Mucosa of gallbladder (tissue), 1 donor: ENCODE measurements at regions not wholly inside any gene's neighbourhood (a gene's known extent, or its start where the extent isn't known, plus 50 kb on each side); places are given as distances from the start of the nearest gene placed in this dataset.

ENCODE experiments used
- DNase-seq: peaks from one replicate; pipeline ENCODE4 v3.0.0-alpha.2; 2020; ENCODE audit warnings: low spot score
- donor health status: DM: no; HTN: no; CAD: no.

GRCh38 chr11:134763030-134763388 is 351.0 kb upstream of the B3GAT1 start:
- DNase-seq: no peak

- DNase-seq: peak; percentile 16
Observed at GRCh38 chr11:134762248-134763029, 350.4 kb upstream of the B3GAT1 start.

- DNase-seq: peak; percentile 2
Observed at GRCh38 chr11:134761926-134762247, 349.8 kb upstream of the B3GAT1 start.

- peak; percentile 5 for DNase-seq
Observed at GRCh38 chr11:134761386-134761785, 349.3 kb upstream of the B3GAT1 start.

GRCh38 chr11:134760957-134761356 is 348.9 kb upstream of the B3GAT1 start:
- peak; percentile 7 for DNase-seq

- DNase-seq: no peak
Observed at GRCh38 chr11:134760299-134760698, 348.3 kb upstream of the B3GAT1 start.

- DNase-seq: peak; percentile 5
Observed at GRCh38 chr11:134759855-134760254, 347.8 kb upstream of the B3GAT1 start.

- DNase-seq: no peak
Observed at GRCh38 chr11:134759274-134759673, 347.2 kb upstream of the B3GAT1 start.

GRCh38 chr11:134758342-134758931 is 346.4 kb upstream of the B3GAT1 start:
- DNase-seq: peak; percentile 5

GRCh38 chr11:134757633-134758032 is 345.6 kb upstream of the B3GAT1 start:
- DNase-seq: no peak

- no peak for DNase-seq
Observed at GRCh38 chr11:134756811-134757540, 344.9 kb upstream of the B3GAT1 start.

- no peak for DNase-seq
Observed at GRCh38 chr11:134755535-134755934, 343.5 kb upstream of the B3GAT1 start.

- DNase-seq: no peak
Observed at GRCh38 chr11:134754521-134755198, 342.6 kb upstream of the B3GAT1 start.

GRCh38 chr11:134753771-134754520 is 341.9 kb upstream of the B3GAT1 start:
- no peak for DNase-seq

- DNase-seq: peak; percentile 4
Observed at GRCh38 chr11:134752964-134753770, 341.1 kb upstream of the B3GAT1 start.

GRCh38 chr11:134752526-134752925 is 340.5 kb upstream of the B3GAT1 start:
- DNase-seq: peak; percentile 4

GRCh38 chr11:134751766-134752165 is 339.7 kb upstream of the B3GAT1 start:
- DNase-seq: peak; percentile 9

GRCh38 chr11:134751031-134751585 is 339.1 kb upstream of the B3GAT1 start:
- DNase-seq: peak; percentile 3

- peak; percentile 3 for DNase-seq
Observed at GRCh38 chr11:134750619-134751018, 338.6 kb upstream of the B3GAT1 start.

- no peak for DNase-seq
Observed at GRCh38 chr11:134749040-134749839, 337.2 kb upstream of the B3GAT1 start.
